Testis (tissue), 2 donors: ENCODE measurements at regions not wholly inside any gene's neighbourhood (a gene's known extent, or its start where the extent isn't known, plus 50 kb on each side); places are given as distances from the start of the nearest gene placed in this dataset.

Experiments
- POLR2A ChIP-seq: fragments of 450-650 bp; IDR thresholded peaks from one replicate; pipeline ENCODE4 v1.6.1; 2017; ENCODE audit warnings: antibody characterized with exemption, mild to moderate bottlenecking, moderate library complexity
- TF ChIP-seq, protein P1 (sequence below), 3 experiments: fragments of 450-650 bp in 2 of 3; fragments of 200-600 bp in 1 of 3; sonication (generic) in 1 of 3; IDR thresholded peaks; one replicate each; pipeline ENCODE4 v1.5.1; 2016 to 2019; ENCODE audit warnings: antibody characterized with exemption in 3 of 3, mild to moderate bottlenecking in 2 of 3, moderate library complexity in 1 of 3

DNA sequence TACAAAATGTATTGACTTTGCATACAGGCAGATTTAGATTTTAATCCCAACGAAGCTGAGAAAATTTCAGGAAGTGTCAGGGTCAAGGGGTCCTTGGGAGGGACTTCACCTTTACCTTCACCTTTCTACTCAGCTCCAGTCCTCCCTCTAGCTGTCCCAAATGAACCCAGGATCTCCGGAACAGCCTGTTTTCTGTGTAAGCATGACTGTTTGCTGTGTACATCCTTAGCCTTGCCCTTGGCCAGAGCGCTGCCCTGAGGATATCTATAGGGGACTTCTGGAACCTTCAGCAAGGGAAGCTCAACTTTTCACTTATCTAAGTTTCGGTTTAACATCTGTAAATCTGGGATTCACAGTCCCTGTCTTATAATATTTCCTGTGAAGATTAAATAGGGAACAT, 246.8 kb upstream of the ST6GAL2 start:
- TF ChIP-seq, protein P1, sequence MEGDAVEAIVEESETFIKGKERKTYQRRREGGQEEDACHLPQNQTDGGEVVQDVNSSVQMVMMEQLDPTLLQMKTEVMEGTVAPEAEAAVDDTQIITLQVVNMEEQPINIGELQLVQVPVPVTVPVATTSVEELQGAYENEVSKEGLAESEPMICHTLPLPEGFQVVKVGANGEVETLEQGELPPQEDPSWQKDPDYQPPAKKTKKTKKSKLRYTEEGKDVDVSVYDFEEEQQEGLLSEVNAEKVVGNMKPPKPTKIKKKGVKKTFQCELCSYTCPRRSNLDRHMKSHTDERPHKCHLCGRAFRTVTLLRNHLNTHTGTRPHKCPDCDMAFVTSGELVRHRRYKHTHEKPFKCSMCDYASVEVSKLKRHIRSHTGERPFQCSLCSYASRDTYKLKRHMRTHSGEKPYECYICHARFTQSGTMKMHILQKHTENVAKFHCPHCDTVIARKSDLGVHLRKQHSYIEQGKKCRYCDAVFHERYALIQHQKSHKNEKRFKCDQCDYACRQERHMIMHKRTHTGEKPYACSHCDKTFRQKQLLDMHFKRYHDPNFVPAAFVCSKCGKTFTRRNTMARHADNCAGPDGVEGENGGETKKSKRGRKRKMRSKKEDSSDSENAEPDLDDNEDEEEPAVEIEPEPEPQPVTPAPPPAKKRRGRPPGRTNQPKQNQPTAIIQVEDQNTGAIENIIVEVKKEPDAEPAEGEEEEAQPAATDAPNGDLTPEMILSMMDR (IDR thresholded peaks at IDR 0.05) = no peak
- TF ChIP-seq POLR2A = no peak
